ENCODE measurements at regions not wholly inside any gene's neighbourhood (a gene's known extent, or its start where the extent isn't known, plus 50 kb on each side); places are given as distances from the start of the nearest gene placed in this dataset.
"Not testable (repeated sequence)": the region's sequence is repeated elsewhere in the genome, so short reads cannot be mapped to it uniquely, and the experiment has no call there.

GRCh38 chrY:19541475-19542306 lies 202.8 kb downstream of the KDM5D start:
- DNase-seq (ENCODE audit: low read depth in 3 of 3, low spot score in 2 of 3): no peak

GRCh38 chrY:19535697-19536096 lies 208.8 kb downstream of the KDM5D start:
- not testable (repeated sequence) for DNase-seq (ENCODE audit: low read depth in 3 of 3, low spot score in 2 of 3)

GRCh38 chrY:19521976-19522375 lies 222.6 kb downstream of the KDM5D start:
- DNase-seq (ENCODE audit: low read depth in 3 of 3, low spot score in 2 of 3): no peak

GRCh38 chrY:19503092-19503449 lies 241.5 kb downstream of the KDM5D start:
- DNase-seq (ENCODE audit: low read depth in 3 of 3, low spot score in 2 of 3): no peak

GRCh38 chrY:19502169-19503091 lies 242.1 kb downstream of the KDM5D start:
- DNase-seq (ENCODE audit: low read depth in 3 of 3, low spot score in 2 of 3): no peak

- no peak for DNase-seq (ENCODE audit: low read depth in 3 of 3, low spot score in 2 of 3)
These were observed 246.0 kb downstream of the KDM5D start for GRCh38 chrY:19498556-19498955.

- DNase-seq (ENCODE audit: low read depth in 3 of 3, low spot score in 2 of 3): no peak
These were observed 257.0 kb downstream of the KDM5D start for GRCh38 chrY:19487494-19487893.

GRCh38 chrY:19484997-19485396 lies 259.5 kb downstream of the KDM5D start:
- no peak for DNase-seq (ENCODE audit: low read depth in 3 of 3, low spot score in 2 of 3)

GRCh38 chrY:19479141-19479540 lies 265.4 kb downstream of the KDM5D start:
- no peak for DNase-seq (ENCODE audit: low read depth in 3 of 3, low spot score in 2 of 3)

GRCh38 chrY:19477959-19478358 lies 266.6 kb downstream of the KDM5D start:
- DNase-seq (ENCODE audit: low read depth in 3 of 3, low spot score in 2 of 3): no peak

GRCh38 chrY:19465809-19466208 lies 278.7 kb downstream of the KDM5D start:
- no peak for DNase-seq (ENCODE audit: low read depth in 3 of 3, low spot score in 2 of 3)

GRCh38 chrY:19456855-19457448 lies 287.6 kb downstream of the KDM5D start:
- no peak for DNase-seq (ENCODE audit: low read depth in 3 of 3, low spot score in 2 of 3)

- DNase-seq (ENCODE audit: low read depth in 3 of 3, low spot score in 2 of 3): peak in 2 of 3 donors; percentile 1
These were observed 311.5 kb downstream of the KDM5D start for GRCh38 chrY:19433059-19433458.

GRCh38 chrY:19427736-19428518 lies 316.6 kb downstream of the KDM5D start:
- no peak for DNase-seq (ENCODE audit: low read depth in 3 of 3, low spot score in 2 of 3)

GRCh38 chrY:19427191-19427590 lies 317.3 kb downstream of the KDM5D start:
- not testable (repeated sequence) for DNase-seq (ENCODE audit: low read depth in 3 of 3, low spot score in 2 of 3)

GRCh38 chrY:19410980-19411766 lies 333.4 kb downstream of the KDM5D start:
- no peak for DNase-seq (ENCODE audit: low read depth in 3 of 3, low spot score in 2 of 3)

- no peak for DNase-seq (ENCODE audit: low read depth in 3 of 3, low spot score in 2 of 3)
These were observed 338.3 kb downstream of the KDM5D start for GRCh38 chrY:19406246-19406645.

- no peak for DNase-seq (ENCODE audit: low read depth in 3 of 3, low spot score in 2 of 3)
These were observed 338.9 kb downstream of the KDM5D start for GRCh38 chrY:19405598-19405997.

- DNase-seq (ENCODE audit: low read depth in 3 of 3, low spot score in 2 of 3): no peak
These were observed 351.6 kb downstream of the KDM5D start for GRCh38 chrY:19392876-19393275.

GRCh38 chrY:19391922-19392321 lies 352.6 kb downstream of the KDM5D start:
- no peak for DNase-seq (ENCODE audit: low read depth in 3 of 3, low spot score in 2 of 3)
